Ovary (tissue), 7 donors: ENCODE measurements at regions not wholly inside any gene's neighbourhood (a gene's known extent, or its start where the extent isn't known, plus 50 kb on each side); places are given as distances from the start of the nearest gene placed in this dataset.

ENCODE experiments used
- DNase-seq, 5 donors: peaks; one replicate each; pipeline ENCODE4 v3.0.0-alpha.2; 2019 to 2020
- H3K27ac ChIP-seq, 2 donors: fragments of 200-600 bp; one replicate each; pipeline versions ENCODE4 v1.5.1 to v1.8.0; 2019 to 2022
- H3K27me3 ChIP-seq: fragments of 200-600 bp; one replicate; pipeline ENCODE4 v1.8.0; 2022
- H3K36me3 ChIP-seq: fragments of 200-600 bp; sonication (generic); one replicate; pipeline ENCODE4 v1.5.1; 2019
- H3K4me1 ChIP-seq: one replicate; pipeline ENCODE4 v1.8.1; 2013; ENCODE audit warnings: mild to moderate bottlenecking, moderate library complexity; ENCODE audit not compliant: insufficient read depth
- H3K4me3 ChIP-seq: fragments of 200-600 bp; sonication (generic); one replicate; pipeline ENCODE4 v1.5.1; 2017
- H3K9me3 ChIP-seq, 2 donors: fragments of 200-600 bp in 1 of 2; sonication (generic) in 1 of 2; one replicate each; pipeline versions ENCODE4 v1.5.1 to v1.8.1; 2013 to 2019; ENCODE audit warnings: mild to moderate bottlenecking in 1 of 2, moderate library complexity in 1 of 2
- CTCF ChIP-seq, 3 donors: fragments of 450-650 bp in 2 of 3; fragments of 200-600 bp in 1 of 3; IDR thresholded peaks; one replicate each; pipeline versions ENCODE4 v1.5.1 to v1.8.0; 2016 to 2022; ENCODE audit warnings: antibody characterized with exemption in 3 of 3, mild to moderate bottlenecking in 1 of 3
- EP300 ChIP-seq: sonication (generic); formaldehyde crosslinking; IDR thresholded peaks from one replicate; pipeline ENCODE4 v1.6.1; 2017; ENCODE audit warnings: antibody characterized with exemption
- POLR2A ChIP-seq: fragments of 450-650 bp; IDR thresholded peaks from one replicate; pipeline ENCODE4 v1.6.1; 2017; ENCODE audit warnings: antibody characterized with exemption, mild to moderate bottlenecking, moderate library complexity
- WGBS, 3 donors: extraction: QIAGEN DNeasy Blood & Tissue Kit in 1 of 3; methylation state at CpG; one replicate each; pipeline versions ENCODE4 v1.1.5 to v1.1.7; 2013 to 2017; 5-methylcytosine and 5-hydroxymethylcytosine counted together
- intact Hi-C, 4 donors: fragments of 100-400 bp; cut with DNase I; formaldehyde crosslinking; loops; one replicate each; pipeline versions ENCODE4 v1.11.0 to v1.15.1; 2022 to 2023
- donor health status: DM: no; HTN: no; CAD: no; lungs with moderate emphysema.
- donor health status: DM: no; HTN: no; CAD: no.
- donor health status: Bipolar disorder and iron deficiency.
- donor health status: DM: no; HTN: no; CAD: no.
- donor health status: DM: yes; HTN: yes; CAD: no.

GRCh38 chr2:142199073-142199472, 68.3 kb upstream of the LRP1B start:
- H3K9me3 ChIP-seq = no peaks in the 10 kb centered on the region
- no peak for DNase-seq
- no peak overlapping the region for H3K27ac ChIP-seq
- H3K4me1 ChIP-seq = no peaks in the 10 kb centered on the region
- intact Hi-C loops = no loop called here
- TF ChIP-seq CTCF (IDR thresholded peaks at IDR 0.05) (no peak), POLR2A (no peak), EP300 (no peak)
- H3K4me3 ChIP-seq = no peak overlapping the region
- H3K27me3 ChIP-seq = no peaks in the 10 kb centered on the region
- no peaks in the 10 kb centered on the region for H3K36me3 ChIP-seq
- 77 to 86% (median 85%) methylated on average over 2 of the region's 2 CpGs for WGBS, 3 donors

- intact Hi-C loops = loop anchor here in 1 of 4 donors (1.0 kb wide), 1 partner anchor 20 kb away; no protein-coding TSS in a partner anchor
- no peaks in the 10 kb centered on the region for H3K4me1 ChIP-seq
- no peaks in the 10 kb centered on the region for H3K27me3 ChIP-seq
- WGBS, 3 donors = 4 to 12% (median 8%) methylated on average over 1 of the region's 1 CpG
- H3K4me3 ChIP-seq = no peak overlapping the region
- TF ChIP-seq POLR2A (no peak), EP300 (no peak), CTCF (IDR thresholded peaks at IDR 0.05) (no peak)
- H3K36me3 ChIP-seq = no peaks in the 10 kb centered on the region
- no peak overlapping the region for H3K27ac ChIP-seq
- no peak for DNase-seq
- no peaks in the 10 kb centered on the region for H3K9me3 ChIP-seq
Observed at GRCh38 chr2:142190805-142191204, 60.0 kb upstream of the LRP1B start.

GRCh38 chr2:142189501-142189900, 58.7 kb upstream of the LRP1B start:
- DNase-seq = no peak
- intact Hi-C loops = no loop called here
- H3K27ac ChIP-seq = no peak overlapping the region
- H3K9me3 ChIP-seq = no peaks in the 10 kb centered on the region
- H3K4me3 ChIP-seq = no peak overlapping the region
- TF ChIP-seq POLR2A (no peak), EP300 (no peak), CTCF (IDR thresholded peaks at IDR 0.05) (no peak)
- no peaks in the 10 kb centered on the region for H3K36me3 ChIP-seq
- H3K4me1 ChIP-seq = no peaks in the 10 kb centered on the region
- WGBS, 3 donors = 48 to 75% (median 62%) methylated on average over 1 of the region's 1 CpG
- no peaks in the 10 kb centered on the region for H3K27me3 ChIP-seq

GRCh38 chr2:142188562-142188961, 57.7 kb upstream of the LRP1B start:
- no peaks in the 10 kb centered on the region for H3K4me1 ChIP-seq
- intact Hi-C loops = no loop called here
- H3K36me3 ChIP-seq = no peaks in the 10 kb centered on the region
- H3K27me3 ChIP-seq = no peaks in the 10 kb centered on the region
- DNase-seq = no peak
- H3K9me3 ChIP-seq = no peaks in the 10 kb centered on the region
- H3K27ac ChIP-seq = no peak overlapping the region
- no peak overlapping the region for H3K4me3 ChIP-seq
- WGBS, 3 donors = 92 to 100% (median 92%) methylated on average over 1 of the region's 1 CpG
- no peak for TF ChIP-seq EP300
- TF ChIP-seq POLR2A = no peak
- no peak for TF ChIP-seq CTCF (IDR thresholded peaks at IDR 0.05)
